Common myeloid progenitor, CD34-positive (primary cell): ENCODE measurements at regions not wholly inside any gene's neighbourhood (a gene's known extent, or its start where the extent isn't known, plus 50 kb on each side); places are given as distances from the start of the nearest gene placed in this dataset.
A peak's percentile ranks its signal among the peaks of the same experiment; 100 is the strongest.

ENCODE experiments used
- CTCF ChIA-PET: fragments of 350-600 bp; sonication (Branson Sonifier 250); formaldehyde crosslinking; loops from one replicate; lab custom pipeline; 2021; ENCODE audit warnings: antibody characterized with exemption; lab: Charles Lee
- POLR2A ChIA-PET: fragments of 350-600 bp; sonication (Branson Sonifier 250); formaldehyde crosslinking; loops from one replicate; lab custom pipeline; 2021; ENCODE audit warnings: antibody characterized with exemption; lab: Charles Lee
- DNase-seq, 3 donors: peaks; one replicate each; pipeline versions ENCODE4 v3.0.0 to v3.0.0-alpha.2; 2013
- H3K27ac ChIP-seq, 2 experiments: 1 replicate in 1 of 2; 2 replicates in 1 of 2; pipeline ENCODE4 v1.7.0; 2013; ENCODE audit warnings: inconsistent platforms in 2 of 2, low read length in 2 of 2, mild to moderate bottlenecking in 2 of 2, low read depth in 1 of 2, moderate library complexity in 1 of 2; ENCODE audit not compliant: severe bottlenecking in 2 of 2, insufficient read depth in 1 of 2, poor library complexity in 1 of 2
- H3K27me3 ChIP-seq, 5 experiments: replicated peaks in 2 of 5; 1 replicate in 3 of 5; 2 replicates in 2 of 5; pipeline versions ENCODE4 v1.6.1 to v1.7.0; 2013; ENCODE audit warnings: low read length in 4 of 5, mild to moderate bottlenecking in 2 of 5, moderate library complexity in 2 of 5, inconsistent platforms in 1 of 5; ENCODE audit not compliant: insufficient read depth in 5 of 5, control insufficient read depth in 4 of 5
- H3K36me3 ChIP-seq, 4 experiments: 1 replicate in 2 of 4; 2 replicates in 2 of 4; pipeline versions ENCODE4 v1.6.1 to v1.7.0; 2013; ENCODE audit warnings: low read length in 3 of 4, control low read depth in 1 of 4, mild to moderate bottlenecking in 1 of 4; ENCODE audit not compliant: control insufficient read depth in 4 of 4, insufficient read depth in 4 of 4
- H3K4me1 ChIP-seq, 4 experiments: 1 replicate in 3 of 4; 2 replicates in 1 of 4; pipeline versions ENCODE4 v1.6.1 to v1.7.1; 2013; ENCODE audit warnings: low read length in 3 of 4, mild to moderate bottlenecking in 3 of 4, control low read depth in 1 of 4, inconsistent platforms in 1 of 4, moderate library complexity in 1 of 4; ENCODE audit not compliant: control insufficient read depth in 4 of 4, insufficient read depth in 4 of 4; ENCODE audit errors: control extremely low read depth in 1 of 4
- H3K4me3 ChIP-seq, 7 experiments: 1 replicate in 4 of 7; 2 replicates in 3 of 7; pipeline versions ENCODE4 v1.5.1 to v1.7.0; 2013; ENCODE audit warnings: mild to moderate bottlenecking in 7 of 7, low read length in 6 of 7, moderate library complexity in 6 of 7, inconsistent platforms in 2 of 7, low read depth in 2 of 7, control low read depth in 1 of 7; ENCODE audit not compliant: insufficient read depth in 4 of 7, control insufficient read depth in 1 of 7; ENCODE audit errors: extremely low read depth in 1 of 7
- H3K9me3 ChIP-seq, 5 experiments: 1 replicate in 4 of 5; 2 replicates in 1 of 5; pipeline versions ENCODE4 v1.6.1 to v1.7.1; 2013; ENCODE audit warnings: low read length in 4 of 5, mild to moderate bottlenecking in 2 of 5, inconsistent platforms in 1 of 5, low read depth in 1 of 5, moderate library complexity in 1 of 5; ENCODE audit not compliant: control insufficient read depth in 4 of 5, insufficient read depth in 2 of 5; ENCODE audit errors: control extremely low read depth in 1 of 5
- WGBS: methylation state at CpG from one replicate; pipeline ENCODE4 v1.1.5; 2013; ENCODE audit not compliant: insufficient coverage; 5-methylcytosine and 5-hydroxymethylcytosine counted together

GRCh38 chr11:59283825-59284772, 71.4 kb upstream of the MPEG1 start:
- H3K27ac ChIP-seq = no peak overlapping the region
- CTCF ChIA-PET = interaction anchor here (1.3 to 2.0 kb wide), 2 partner anchors 10 to 152 kb away, joined by 3 to 9 read pairs; partner anchors contain the start of gene OR5A1
- peaks cover 0 to 26% (median 11%) of the 10 kb centered on the region in 4 experiments for H3K4me1 ChIP-seq

GRCh38 chr11:59283311-59283710, 70.6 kb upstream of the MPEG1 start:
- POLR2A ChIA-PET = no interaction called here
- WGBS = 47% methylated on average over 4 of the region's 4 CpGs

More at GRCh38 chr11:59283825-59284772, 71.4 kb upstream of the MPEG1 start:
- Histone ChIP-seq H3K27me3 (no peaks in the 10 kb centered on the region), H3K4me3 (peak overlapping the region in 4 of 7 experiments; percentile 13 to 69 (median 27)), H3K36me3 (no peaks in the 10 kb centered on the region), H3K9me3 (no peaks in the 10 kb centered on the region)
- DNase-seq = peak; percentile 69 to 89 (median 87)
- 46% methylated on average over 10 of the region's 14 CpGs for WGBS
- POLR2A ChIA-PET = no interaction called here

GRCh38 chr11:59281177-59281576, 68.5 kb upstream of the MPEG1 start:
- peaks cover 0 to 21% (median 8%) of the 10 kb centered on the region in 4 experiments for H3K4me1 ChIP-seq
- H3K4me3 ChIP-seq = no peak overlapping the region
- H3K27me3 ChIP-seq = no peaks in the 10 kb centered on the region
- no peak for DNase-seq
- H3K27ac ChIP-seq = no peak overlapping the region
- ChIA-PET POLR2A (no interaction called here), CTCF (interaction anchor here (0.9 to 1.7 kb wide), 5 partner anchors 8 to 151 kb away, joined by 3 to 12 read pairs (median 5); partner anchors contain the start of gene DTX4)
- peaks cover 0 to 9% (median 2%) of the 10 kb centered on the region in 5 experiments for H3K9me3 ChIP-seq
- 100% methylated on average over 1 of the region's 2 CpGs for WGBS
- H3K36me3 ChIP-seq = no peaks in the 10 kb centered on the region

More at GRCh38 chr11:59283311-59283710, 70.6 kb upstream of the MPEG1 start:
- CTCF ChIA-PET = interaction anchor here (1.2 to 2.0 kb wide), 5 partner anchors 9 to 153 kb away, joined by 3 to 9 read pairs (median 6); partner anchors contain the start of genes DTX4 and OR5A1
- Histone ChIP-seq H3K27me3 (no peaks in the 10 kb centered on the region), H3K36me3 (no peaks in the 10 kb centered on the region), H3K4me3 (no peak overlapping the region), H3K27ac (no peak overlapping the region), H3K9me3 (no peaks in the 10 kb centered on the region), H3K4me1 (peaks cover 0 to 26% (median 11%) of the 10 kb centered on the region in 4 experiments)
- no peak for DNase-seq

GRCh38 chr11:59273373-59273841, 60.7 kb upstream of the MPEG1 start:
- CTCF ChIA-PET = interaction anchor here (1.2 to 8.2 kb wide), 5 partner anchors 9 to 156 kb away, joined by 3 to 64 read pairs (median 7); partner anchors contain the start of gene OR5A2
- whole genome bisulfite sequencing = no CpG with 5 or more reads among the region's 3 CpGs

GRCh38 chr11:59272771-59273372, 60.1 kb upstream of the MPEG1 start:
- POLR2A ChIA-PET = no interaction called here
- H3K4me1 ChIP-seq = peaks cover 23 to 53% (median 32%) of the 10 kb centered on the region in 4 experiments

More at GRCh38 chr11:59273373-59273841, 60.7 kb upstream of the MPEG1 start:
- Histone ChIP-seq H3K27ac (peak overlapping the region; percentile 64 to 77), H3K27me3 (no peaks in the 10 kb centered on the region), H3K4me1 (peaks cover 23 to 47% (median 30%) of the 10 kb centered on the region in 4 experiments), H3K36me3 (no peaks in the 10 kb centered on the region), H3K4me3 (no peak overlapping the region), H3K9me3 (peaks cover 0 to 9% (median 2%) of the 10 kb centered on the region in 5 experiments)
- peak; percentile 82 to 97 (median 94) for DNase-seq
- POLR2A ChIA-PET = no interaction called here

GRCh38 chr11:59271811-59272327, 59.1 kb upstream of the MPEG1 start:
- H3K4me3 ChIP-seq = no peak overlapping the region
- no peak overlapping the region for H3K27ac ChIP-seq
- H3K4me1 ChIP-seq = peaks cover 23 to 60% (median 35%) of the 10 kb centered on the region in 4 experiments
- DNase-seq = no peak
- no peaks in the 10 kb centered on the region for H3K36me3 ChIP-seq
- 100% methylated on average over 2 of the region's 4 CpGs for WGBS
- POLR2A ChIA-PET = no interaction called here
- CTCF ChIA-PET = interaction anchor here (1.3 to 8.2 kb wide), 7 partner anchors 8 to 158 kb away, joined by 3 to 64 read pairs (median 6); partner anchors contain the start of genes DTX4 and OR5A2
- H3K9me3 ChIP-seq = peaks cover 0 to 4% (median 0%) of the 10 kb centered on the region in 5 experiments
- H3K27me3 ChIP-seq = no peaks in the 10 kb centered on the region

More at GRCh38 chr11:59272771-59273372, 60.1 kb upstream of the MPEG1 start:
- DNase-seq = no peak
- 83% methylated on average over 4 of the region's 6 CpGs for WGBS
- Histone ChIP-seq H3K36me3 (no peaks in the 10 kb centered on the region), H3K27me3 (no peaks in the 10 kb centered on the region), H3K9me3 (peaks cover 0 to 9% (median 2%) of the 10 kb centered on the region in 5 experiments), H3K4me3 (no peak overlapping the region), H3K27ac (peak overlapping the region; percentile 64 to 77)
- CTCF ChIA-PET = interaction anchor here (0.9 to 8.2 kb wide), 9 partner anchors 8 to 157 kb away, joined by 3 to 64 read pairs (median 4); partner anchors contain the start of gene OR5A2
